Stimulated activated CD4-positive, alpha-beta T cell treated with anti-CD3 and anti-CD28 coated beads, Interleukin-2, amount 100 ng/mL, for 24 hours (primary cell): ENCODE measurements at regions not wholly inside any gene's neighbourhood (a gene's known extent, or its start where the extent isn't known, plus 50 kb on each side); places are given as distances from the start of the nearest gene placed in this dataset.
"Not testable (repeated sequence)": the region's sequence is repeated elsewhere in the genome, so short reads cannot be mapped to it uniquely, and the experiment has no call there.

Experiments used
- DNase-seq, 2 donors: peaks; one replicate each; pipeline ENCODE4 v3.0.0-alpha.2; 2020

DNA sequence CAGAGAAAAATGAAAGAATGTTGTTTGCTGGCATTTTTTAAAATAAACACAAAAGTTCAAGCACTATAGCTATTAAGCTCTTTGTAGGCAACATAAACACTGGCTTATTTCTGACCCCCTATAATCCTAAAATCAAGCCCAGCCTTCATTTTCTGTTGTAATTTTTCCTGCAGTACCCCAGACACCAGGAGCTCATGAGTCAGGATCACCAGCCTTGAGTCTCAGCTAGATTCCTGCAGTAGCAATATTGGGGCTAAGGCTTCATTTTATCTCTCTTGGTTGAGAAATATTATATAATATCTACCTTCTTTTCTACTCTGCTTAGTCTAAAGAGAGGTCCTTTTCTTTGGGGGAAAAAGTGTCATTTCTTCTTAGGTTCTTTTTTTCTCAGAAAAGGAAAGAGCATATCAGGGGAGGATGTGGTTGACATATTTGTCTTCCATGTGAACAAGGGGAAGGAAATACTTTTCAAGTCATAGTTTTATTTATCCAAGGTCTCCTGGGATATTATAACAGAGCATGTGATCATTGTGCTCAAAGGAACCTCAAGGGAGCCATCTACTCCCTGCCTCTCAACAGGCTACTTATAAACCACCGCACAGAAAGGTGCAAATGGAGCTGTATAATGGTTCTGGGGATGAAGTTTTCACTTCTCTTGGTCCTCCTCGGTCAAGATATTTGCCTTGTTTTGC lies 678.3 kb upstream of the NR3C2 start:
- no peak for DNase-seq

GRCh38 chr4:149116806-149117205 lies 674.6 kb upstream of the NR3C2 start:
- no peak for DNase-seq

- no peak for DNase-seq
These were observed 671.7 kb upstream of the NR3C2 start for GRCh38 chr4:149113804-149114430.

GRCh38 chr4:149112109-149112508 lies 669.9 kb upstream of the NR3C2 start:
- no peak for DNase-seq

DNA sequence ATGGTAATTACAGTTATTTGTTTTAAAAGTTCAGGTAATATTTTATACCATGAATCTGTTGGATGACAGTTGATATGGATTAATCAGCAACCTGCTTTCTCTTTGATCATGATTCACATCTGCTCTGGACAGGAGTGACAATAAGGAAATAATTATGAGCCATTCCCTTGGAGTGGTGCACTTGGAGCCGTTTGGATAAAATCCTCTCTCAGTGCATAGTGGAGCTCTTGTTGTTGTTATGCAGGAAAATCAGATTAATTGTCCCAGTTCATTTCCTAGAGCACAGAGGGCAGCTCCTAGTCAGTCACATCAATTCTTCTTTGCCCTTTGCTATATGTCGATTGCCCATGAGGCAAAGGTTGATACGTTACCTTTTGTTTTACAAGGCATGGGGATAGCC lies 668.3 kb upstream of the NR3C2 start:
- no peak for DNase-seq

DNA sequence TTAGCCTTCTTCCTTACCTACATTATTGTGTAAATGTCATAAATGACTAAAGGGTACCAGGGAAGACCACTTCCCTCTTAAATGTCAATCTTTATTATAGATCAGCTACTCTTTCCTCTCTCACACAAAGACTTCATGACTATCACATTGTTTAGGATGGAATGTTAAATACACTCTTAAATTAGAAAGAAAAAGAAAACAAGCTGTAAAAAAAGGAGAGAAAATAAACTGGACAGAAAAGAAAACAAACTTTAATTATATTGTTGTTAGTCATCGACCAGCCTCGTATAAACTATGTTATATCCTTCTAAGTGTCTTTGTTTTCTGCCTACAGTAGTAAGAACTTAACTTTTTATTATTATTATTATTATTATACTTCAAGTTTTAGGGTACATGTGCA lies 666.4 kb upstream of the NR3C2 start:
- DNase-seq: no peak

DNA sequence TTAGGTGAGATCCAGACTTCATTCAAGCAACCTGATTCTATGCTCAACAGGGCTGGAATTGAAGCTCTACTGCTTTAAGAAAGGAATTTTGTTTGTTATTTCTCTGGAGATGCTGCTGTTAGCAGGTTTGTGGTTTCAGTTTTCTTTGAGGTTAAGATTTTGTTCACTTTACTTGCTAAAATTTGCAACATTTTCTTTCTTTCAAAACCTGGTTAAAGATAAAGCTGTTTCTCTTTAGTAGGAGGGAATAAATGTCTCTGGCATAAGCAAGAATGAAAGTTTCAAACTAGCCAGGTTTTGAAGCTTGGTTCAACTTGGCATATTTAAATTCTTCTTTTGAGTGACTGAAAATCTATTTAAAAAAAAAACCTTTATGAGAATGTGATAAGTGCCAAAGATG lies 660.6 kb upstream of the NR3C2 start:
- DNase-seq: no peak

DNA sequence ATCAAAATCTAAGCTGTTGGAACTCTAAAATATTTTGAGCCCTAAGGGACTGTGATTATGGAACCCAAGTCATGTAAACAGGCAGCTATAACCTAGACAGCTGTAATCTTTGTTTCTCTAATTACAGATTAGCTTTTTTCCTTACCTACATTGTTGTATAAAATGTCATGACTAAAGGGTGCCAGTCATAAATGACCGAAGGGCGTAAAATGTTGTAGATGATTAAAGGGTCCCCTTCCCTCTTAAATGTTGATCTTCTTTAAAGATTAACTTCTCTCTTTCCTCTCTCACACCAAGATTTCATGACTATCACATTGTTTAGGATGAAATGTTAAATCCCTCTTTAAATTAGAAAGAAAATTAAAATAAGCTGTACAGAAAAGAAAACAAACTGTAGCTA lies 659.4 kb upstream of the NR3C2 start:
- no peak for DNase-seq

- no peak for DNase-seq
These were observed 653.6 kb upstream of the NR3C2 start for GRCh38 chr4:149095811-149096210.

GRCh38 chr4:149095001-149095400 lies 652.8 kb upstream of the NR3C2 start:
- no peak for DNase-seq

- DNase-seq: no peak
These were observed 641.9 kb upstream of the NR3C2 start for GRCh38 chr4:149084144-149084543.

DNA sequence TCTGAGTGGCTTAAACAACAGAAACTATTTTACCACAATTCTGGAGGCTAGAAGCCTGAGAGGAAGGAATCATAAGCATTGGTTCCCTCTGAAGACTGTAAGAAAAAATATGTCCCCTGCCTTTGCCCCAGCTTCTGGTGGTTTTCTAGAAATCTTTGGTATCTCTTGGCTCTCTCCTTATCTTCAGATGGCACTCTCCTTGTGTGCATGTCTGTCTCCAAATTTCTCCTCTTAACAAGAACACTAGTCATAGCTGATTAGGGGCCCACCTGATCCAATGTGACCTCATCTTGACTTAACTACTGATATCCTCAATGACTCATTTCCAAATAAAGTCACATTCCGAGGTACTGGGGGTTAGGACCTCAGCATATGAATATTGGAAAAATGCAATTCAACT lies 635.0 kb upstream of the NR3C2 start:
- DNase-seq: no peak

- no peak for DNase-seq
These were observed 634.2 kb upstream of the NR3C2 start for GRCh38 chr4:149076401-149076800.

- DNase-seq: no peak
These were observed 630.2 kb upstream of the NR3C2 start for GRCh38 chr4:149072384-149072783.

DNA sequence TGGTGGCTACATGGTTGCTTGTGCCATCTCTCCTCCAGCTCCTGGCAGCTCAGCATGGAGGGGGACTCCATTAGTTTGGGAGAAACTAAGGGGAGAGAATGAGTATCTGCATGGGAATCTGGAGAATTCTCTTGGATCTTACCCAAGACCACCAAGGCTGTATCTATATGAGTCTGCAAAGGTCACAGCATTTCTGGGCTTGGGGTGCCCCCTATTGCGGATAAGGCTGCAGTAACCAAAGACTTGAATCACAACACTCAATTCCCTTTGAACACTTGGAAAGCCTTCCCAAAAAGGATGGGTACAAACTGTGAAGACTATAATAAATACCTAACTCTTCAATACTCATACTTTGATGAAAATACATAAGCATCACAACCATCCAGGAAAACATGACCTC lies 623.5 kb upstream of the NR3C2 start:
- DNase-seq: no peak

GRCh38 chr4:149062997-149063396 lies 620.8 kb upstream of the NR3C2 start:
- no peak for DNase-seq

DNA sequence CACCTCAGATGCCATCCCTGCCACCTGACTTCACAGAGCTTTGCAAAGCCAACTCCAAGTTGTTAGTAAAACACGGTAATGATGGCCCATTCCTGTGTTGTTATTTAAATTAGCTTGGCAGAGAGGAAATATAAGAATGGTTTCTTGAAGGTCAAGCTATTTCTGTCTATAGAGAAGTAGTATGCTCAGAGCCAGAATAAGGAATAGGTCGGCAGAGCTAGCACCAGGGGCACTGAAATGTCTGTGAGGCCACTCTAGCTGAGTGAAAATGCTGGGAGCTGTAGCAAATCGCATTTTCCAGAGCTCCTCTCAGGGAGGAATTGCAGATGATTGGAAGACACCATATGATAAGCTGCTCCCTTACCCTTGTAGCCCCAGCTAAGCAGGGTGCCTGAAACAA lies 615.4 kb upstream of the NR3C2 start:
- no peak for DNase-seq

- no peak for DNase-seq
These were observed 614.4 kb upstream of the NR3C2 start for GRCh38 chr4:149056615-149057014.

DNA sequence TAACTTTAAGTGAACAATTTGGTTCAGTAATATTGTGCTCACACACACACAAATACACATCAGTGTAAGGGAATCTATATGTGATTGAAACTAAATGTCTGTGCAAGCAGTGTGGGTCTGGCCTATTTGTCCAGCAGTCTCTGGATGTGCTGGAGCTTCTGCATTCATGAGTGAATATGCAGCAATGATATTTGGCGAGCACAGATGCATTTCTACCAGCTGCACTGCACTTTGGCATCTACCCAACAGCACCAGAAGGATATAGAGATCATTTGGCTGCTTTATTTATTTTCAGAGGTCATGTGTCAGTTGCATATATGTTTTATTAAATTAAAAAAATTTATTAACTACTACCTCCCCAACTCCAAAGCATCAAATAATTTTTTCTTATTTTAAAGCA lies 613.4 kb upstream of the NR3C2 start:
- no peak for DNase-seq

DNA sequence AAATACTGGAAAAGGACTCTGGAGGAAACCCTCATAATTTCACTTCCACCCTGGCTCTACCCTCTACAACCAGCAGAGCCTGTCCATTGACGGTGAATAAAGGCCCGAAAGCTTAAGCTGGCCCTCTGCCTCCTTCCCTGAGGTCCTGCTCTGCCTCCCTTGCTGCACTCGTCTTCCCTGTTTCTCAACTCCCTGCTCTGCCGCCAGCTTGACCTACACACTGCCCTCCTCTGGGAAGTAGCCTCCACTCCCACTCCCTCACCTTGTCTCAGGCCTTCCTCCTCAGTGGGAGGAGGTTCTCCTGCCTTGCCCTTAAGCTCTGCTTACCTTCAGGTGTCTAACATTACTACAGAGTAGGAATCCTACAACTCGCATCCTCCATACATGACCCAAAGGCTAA lies 608.6 kb upstream of the NR3C2 start:
- no peak for DNase-seq

- DNase-seq: no peak
These were observed 606.4 kb upstream of the NR3C2 start for GRCh38 chr4:149048451-149049143.

- no peak for DNase-seq
These were observed 605.2 kb upstream of the NR3C2 start for GRCh38 chr4:149047368-149047767.

DNA sequence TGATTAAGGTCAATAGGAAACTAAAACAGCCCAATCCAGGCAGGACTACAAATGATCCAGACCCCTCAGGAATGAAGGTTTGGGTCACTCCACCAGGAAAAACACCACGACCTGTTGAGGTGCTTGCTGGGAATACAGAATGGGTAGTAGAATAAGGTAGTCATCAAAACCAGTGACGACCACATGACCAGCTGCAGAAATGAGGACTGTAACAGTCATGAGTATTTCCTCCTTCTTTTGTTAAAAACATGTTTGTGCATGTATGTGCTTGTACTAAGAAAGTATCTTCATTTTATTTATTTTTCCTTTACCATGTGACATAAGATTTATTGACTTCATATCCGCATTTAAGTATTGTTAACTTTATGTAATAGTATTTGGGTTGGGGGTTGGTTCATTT lies 603.5 kb upstream of the NR3C2 start:
- DNase-seq: no peak

- not testable (repeated sequence) for DNase-seq
These were observed 597.6 kb upstream of the NR3C2 start for GRCh38 chr4:149039786-149040185.
